GM19099 (cell line): ENCODE measurements at regions not wholly inside any gene's neighbourhood (a gene's known extent, or its start where the extent isn't known, plus 50 kb on each side); places are given as distances from the start of the nearest gene placed in this dataset.

Source experiments
- POLR2A ChIP-seq: IDR thresholded peaks from 3 replicates; pipeline ENCODE4 v1.6.1; 2011; ENCODE audit warnings: low read depth; ENCODE audit not compliant: insufficient read length; ENCODE audit errors: extremely low read depth

DNA sequence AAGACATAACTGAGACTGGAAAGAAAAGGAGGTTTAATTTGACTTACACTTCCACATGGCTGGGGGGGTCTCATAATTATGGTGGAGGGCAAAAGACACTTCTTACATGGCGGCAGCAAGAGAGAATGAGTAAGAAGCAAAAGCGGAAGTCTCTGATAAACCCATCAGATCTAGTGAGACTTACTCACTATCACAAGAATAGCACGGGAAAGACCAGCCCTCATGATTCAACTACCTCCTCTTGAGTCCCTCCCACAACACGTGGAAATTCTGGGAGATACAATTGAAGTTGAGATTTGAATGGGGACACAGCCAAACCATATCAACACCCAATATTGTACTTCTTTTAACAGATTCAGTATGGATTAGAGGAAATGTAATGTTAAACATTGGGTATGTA, 646.6 kb downstream of the ANKRD50 start:
- TF ChIP-seq POLR2A, result no peak

DNA sequence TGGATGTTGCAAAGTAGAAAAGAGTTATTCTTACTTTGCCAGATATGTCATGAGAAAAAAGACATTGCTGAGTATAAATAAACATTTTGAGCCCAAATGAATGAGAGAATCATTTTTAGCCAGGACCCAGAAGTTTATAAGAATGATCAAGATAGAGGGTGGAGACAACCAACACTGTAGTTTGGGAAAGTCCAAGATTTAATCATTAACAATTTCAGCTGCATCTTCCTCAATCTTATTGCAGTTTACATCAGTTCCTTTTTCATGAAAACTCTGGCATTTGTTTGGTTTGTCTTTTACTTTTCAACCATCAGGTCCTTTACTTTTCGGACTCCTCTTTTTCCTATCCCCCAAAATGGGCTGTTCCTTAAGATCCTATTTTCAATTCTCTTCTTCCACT, 645.9 kb downstream of the ANKRD50 start:
- TF ChIP-seq POLR2A, result no peak

DNA sequence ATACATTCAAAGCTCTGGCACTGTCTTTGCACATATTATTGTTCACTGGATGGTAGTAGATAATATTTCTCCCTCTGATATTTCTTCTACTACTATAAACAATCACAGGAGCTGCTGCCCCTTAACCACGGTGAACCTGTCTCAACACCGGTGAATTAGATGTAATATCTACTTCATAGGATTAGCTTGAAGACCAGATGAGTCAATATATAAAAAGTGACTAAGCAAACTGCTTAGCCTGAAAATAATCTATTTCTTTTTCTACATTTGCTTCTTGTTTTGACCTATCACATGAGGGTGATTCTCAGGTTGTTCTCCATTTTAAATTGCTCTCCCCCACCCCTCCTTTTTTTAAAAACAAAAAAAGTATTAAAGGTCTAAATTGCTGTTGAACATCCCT, 645.5 kb downstream of the ANKRD50 start:
- no peak for TF ChIP-seq POLR2A

DNA sequence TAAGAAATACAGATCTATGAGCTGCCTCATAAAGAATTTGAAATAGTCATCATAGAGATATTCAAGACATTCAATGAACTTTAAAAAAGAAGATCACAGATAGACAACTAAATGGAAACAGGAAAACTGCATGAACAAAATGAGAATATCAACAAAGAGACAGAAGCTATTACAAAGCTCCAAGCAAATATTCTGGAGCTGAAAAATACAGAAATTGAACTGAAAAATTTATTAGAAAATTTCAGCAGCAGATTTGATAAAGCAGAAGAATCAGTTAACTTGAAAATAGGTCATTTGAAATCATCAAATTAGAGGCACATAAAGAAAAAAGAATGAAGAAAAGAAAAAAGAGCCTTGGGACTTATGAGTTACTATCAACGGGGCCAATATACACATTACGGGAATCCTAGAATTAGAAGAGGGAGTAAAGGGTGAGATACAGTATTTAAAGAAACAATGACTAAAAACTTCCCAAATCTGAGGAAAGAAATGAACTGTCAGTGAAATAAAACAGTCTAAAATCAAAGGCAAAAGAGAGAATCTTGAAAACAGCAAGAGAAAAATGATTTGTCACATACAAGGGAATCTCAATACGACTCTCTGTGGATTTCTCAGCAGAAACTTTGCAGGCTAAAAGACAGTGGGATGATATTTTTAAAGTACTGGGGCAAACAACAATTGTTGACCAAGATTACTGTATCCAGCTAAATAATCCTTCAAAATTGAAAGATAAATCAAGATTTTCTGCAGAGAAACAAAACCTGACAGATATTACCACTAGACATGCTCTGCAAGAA, 641.6 kb downstream of the ANKRD50 start:
- TF ChIP-seq POLR2A, result no peak

DNA sequence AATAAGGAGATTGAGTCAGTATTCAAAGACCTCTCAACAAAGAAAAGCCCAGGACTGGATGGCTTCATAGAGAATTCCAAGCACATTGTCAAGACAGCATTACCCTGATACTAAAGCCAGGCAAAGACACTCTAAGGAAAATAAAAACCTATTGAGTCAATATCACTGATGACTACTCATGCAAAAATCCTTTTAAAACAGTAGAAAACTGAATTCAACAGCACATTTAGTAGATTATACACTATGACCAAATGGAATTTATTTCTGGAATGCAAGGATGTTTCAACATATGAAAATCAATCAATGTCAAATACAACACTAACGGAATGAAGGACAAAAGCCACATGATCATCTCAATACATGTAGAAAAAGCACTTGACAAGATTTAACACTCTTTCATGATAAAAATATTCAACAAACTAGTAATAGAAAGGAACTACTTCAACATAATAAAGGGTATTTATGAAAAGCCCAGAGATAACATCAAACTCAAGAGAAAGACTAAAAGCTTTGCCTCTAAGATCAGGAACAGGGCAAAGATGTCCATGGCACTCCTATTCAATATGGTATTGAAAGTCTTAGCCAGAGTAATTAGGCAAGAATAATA, 633.3 kb downstream of the ANKRD50 start:
- TF ChIP-seq POLR2A, result no peak

DNA sequence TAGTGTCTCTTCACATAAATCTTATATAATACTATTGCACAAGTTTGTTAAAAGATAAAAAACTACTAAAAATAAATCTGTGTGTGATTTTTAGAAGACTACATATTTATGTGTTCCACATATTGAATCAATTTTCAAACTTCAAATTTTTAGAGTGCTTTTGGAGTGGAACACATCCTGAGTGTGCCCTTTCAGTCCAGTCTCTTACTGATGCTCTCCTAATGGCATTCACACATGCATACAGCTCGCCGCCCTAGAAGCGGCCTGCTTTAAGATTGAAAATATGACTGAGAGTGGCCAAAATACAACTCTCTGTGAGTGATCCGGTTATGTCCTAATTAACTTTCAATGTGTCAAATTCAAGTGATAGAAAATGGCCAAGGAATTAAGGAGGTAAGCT, 628.8 kb downstream of the ANKRD50 start:
- no peak for TF ChIP-seq POLR2A

DNA sequence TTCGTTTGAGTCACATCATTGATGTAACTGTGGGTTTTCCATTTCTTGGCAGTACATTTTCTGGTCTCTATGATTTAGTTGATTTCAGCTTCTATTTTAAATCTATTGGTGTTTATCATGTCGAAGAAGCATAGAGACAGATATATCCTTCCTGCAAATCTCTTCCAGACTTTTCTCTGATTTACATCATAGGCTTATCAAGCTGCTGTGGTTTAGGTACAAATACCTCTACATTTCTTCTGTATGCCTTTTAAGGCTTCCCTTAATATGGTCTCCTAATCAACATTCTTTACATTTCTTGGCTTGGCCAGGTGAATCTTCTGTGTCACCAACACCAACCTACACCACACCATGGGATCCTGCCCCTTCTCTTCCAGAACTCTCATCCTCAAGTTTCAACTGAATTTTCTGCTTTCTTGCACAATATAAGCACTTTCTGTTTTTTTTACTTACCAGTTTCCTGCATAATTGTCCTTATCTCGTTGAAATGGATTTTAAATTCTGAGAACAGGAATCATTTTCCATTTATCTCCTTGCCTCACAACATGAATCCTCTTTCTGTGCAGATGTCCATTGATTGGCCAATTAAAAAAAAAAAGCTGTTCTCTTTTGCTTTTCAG, 626.9 kb downstream of the ANKRD50 start:
- no peak for TF ChIP-seq POLR2A

DNA sequence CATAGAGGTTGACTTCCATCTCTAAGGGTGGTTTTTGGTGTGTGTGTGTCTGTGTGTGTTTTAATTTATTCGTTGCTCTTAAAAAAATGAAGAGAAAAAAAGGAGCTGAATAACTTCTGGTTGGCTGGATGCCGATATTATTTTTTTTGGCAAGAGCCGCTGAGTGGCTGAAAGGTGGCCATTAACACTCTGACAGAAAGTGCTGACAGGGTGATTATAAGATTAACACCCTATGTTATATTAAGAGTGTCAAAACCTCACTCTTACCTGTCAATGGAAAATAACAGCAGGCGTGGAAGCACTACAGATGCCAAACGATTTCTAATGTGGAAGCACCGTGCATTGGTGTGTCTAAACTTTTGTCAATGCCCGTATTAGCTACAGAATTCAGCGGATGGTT, 622.5 kb downstream of the ANKRD50 start:
- TF ChIP-seq POLR2A, result no peak

DNA sequence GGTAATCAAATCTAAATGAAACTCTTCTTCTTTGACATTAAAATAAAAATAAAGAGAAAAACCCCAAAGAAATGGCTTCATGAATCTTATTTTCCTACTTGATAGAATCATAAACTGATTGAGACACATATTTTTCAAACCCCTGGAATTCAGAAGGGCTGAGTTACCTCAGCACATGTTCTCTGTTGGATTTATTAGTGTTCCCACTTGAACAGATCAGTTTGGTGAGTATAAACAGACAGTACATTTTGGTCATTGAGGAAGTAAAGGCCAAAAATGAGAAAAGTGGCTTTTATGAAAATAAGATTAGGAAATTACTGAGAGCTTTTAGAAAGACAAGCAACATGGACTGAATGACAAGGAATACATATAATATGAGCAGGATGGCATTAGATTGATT, 620.4 kb downstream of the ANKRD50 start:
- TF ChIP-seq POLR2A, result no peak

DNA sequence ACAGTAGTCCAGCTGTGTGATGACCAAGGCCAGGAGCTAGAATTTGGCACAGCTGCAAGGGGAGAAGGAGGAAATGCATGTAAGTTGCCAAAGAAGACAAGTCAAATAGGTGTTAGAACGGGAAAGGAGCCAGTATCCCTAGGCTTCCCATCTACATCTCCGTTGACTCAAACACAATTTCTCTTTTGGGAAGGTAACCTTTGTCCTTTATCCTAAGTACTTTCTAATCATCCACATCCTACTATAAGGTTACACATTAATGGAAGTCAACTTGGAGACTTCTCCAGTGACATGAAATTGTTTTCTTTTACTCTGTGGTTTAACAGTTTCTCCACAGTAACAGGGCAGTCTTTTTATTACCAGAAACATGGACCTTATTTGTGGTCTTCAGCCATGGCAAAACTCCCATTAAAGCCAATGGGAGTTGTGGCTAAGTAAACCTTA, 620.0 kb downstream of the ANKRD50 start:
- no peak for TF ChIP-seq POLR2A

DNA sequence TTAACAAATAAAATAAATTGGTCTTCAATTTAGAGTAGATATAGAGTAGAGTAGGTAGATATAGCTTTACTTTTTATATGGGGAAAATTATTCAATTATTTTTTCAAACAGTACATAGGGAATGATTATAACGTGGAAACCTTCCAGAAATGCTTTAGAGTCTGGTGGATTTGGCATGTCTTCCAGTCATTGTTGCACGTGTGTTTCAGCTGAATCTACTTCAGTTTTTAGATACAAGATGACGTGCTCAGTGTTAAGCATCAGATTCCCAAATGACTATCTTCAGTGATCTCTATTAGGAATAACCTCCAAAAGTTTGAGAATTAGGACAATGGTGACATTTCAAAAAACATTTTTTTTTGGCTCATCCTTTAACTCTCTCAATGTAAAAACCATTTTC, 616.9 kb downstream of the ANKRD50 start:
- TF ChIP-seq POLR2A, result no peak

DNA sequence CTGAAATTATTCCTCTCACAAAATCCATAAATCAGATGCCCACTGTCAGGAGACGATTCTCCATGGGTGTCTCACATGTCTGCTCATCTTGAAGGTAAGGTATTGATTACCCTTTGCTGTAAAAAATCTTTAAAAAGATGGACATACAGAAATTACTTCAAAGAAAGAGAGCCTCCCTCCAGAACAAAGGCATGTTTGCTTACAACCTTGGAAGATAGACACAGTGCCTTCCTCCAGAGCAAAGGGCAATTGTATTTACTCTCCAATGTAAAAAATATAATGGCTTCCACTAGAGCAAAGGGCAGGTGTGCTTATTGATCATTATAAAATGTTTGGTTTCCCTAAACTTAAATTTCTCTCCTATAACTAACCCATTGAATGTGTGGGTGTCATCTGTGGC, 616.2 kb downstream of the ANKRD50 start:
- TF ChIP-seq POLR2A, result no peak

DNA sequence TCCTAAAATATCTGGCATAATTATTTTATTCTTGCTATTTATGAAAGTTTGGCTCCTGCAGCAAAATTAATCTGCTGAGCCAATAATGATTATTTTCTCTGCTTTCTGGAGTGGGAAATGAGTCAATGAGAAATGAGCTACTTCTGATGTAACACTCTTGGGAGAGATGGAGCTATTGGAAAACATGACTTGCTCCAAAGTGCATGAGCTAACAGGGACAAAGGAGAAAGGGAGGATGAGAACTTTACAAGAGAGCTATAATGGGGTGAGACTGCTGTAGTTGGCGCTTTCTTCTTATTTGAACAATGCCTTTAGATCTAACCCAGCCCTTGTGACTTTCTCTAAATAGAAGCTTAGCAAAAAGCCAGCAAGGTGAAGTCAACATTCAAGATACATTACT, 615.1 kb downstream of the ANKRD50 start:
- no peak for TF ChIP-seq POLR2A

DNA sequence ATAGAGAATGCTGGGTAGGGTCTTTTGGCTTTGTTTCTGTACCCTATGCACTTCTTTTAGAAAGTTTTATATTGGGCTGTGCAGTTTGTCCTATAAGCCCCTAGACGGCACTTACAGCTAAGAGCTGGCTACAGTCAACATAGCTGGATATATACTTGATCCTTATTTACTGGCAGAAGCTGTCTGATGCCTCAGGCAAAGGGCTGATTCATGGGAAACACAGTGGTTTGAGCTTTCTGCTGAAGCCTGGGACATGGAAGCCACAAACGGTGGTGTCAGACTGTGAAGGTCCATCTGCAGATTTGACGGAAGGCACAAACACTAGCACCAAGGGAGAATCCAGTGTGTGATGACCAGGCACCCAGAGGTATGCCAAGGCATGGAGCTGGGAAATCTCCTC, 608.4 kb downstream of the ANKRD50 start:
- TF ChIP-seq POLR2A, result no peak

DNA sequence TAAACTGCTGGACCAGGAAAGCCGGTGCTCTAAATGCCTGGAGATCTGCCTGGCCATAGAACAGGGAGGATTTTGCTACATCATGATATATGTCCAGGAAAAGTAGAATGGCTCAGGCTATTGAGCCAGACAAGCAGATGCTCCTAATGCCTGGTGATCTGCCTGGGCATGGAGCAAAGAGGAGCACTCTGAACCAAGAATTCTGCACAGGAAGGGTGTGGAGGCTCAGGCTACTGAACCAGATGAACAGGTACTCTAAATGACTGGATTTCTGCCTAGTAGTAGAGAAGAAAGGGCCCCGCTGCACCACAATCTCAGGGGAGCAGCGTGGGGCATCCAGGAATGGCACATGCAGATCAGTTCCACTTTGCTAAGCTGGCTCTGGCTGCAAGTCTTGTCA, 607.9 kb downstream of the ANKRD50 start:
- TF ChIP-seq POLR2A, result no peak

DNA sequence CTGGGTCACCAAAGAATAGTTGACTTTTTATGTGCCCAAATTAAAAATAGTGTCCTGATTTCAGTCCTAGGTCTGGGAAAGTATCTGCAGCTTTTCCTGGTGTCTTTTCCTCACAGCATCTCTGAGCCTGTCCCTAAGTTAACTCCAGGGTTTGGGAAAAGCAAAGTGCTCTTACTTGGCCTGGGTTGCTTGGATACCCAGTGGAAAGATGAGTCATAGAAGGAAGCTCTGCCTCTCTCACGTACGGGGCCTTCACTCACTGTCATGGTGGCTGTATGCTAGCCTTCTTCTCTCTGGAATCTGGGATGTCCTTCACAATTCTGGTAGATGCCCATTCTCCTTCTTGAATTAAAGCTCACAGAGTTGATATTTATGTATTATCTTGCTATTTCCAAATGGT, 607.3 kb downstream of the ANKRD50 start:
- no peak for TF ChIP-seq POLR2A
